ENCODE measurements at regions not wholly inside any gene's neighbourhood (a gene's known extent, or its start where the extent isn't known, plus 50 kb on each side); places are given as distances from the start of the nearest gene placed in this dataset.

GRCh38 chr4:120331486-120332370 is 265.1 kb upstream of the MAD2L1 start:
- no peak for TF ChIP-seq POLR2AphosphoS5 (IDR thresholded peaks at IDR 0.05; ENCODE audit: low read depth)
- no peak for TF ChIP-seq CTCF (conservative IDR thresholded peaks at IDR 0.05; ENCODE audit: low read depth in 2 of 2)
